HCT116 (cell line): ENCODE measurements at regions not wholly inside any gene's neighbourhood (a gene's known extent, or its start where the extent isn't known, plus 50 kb on each side); places are given as distances from the start of the nearest gene placed in this dataset.

ENCODE experiments used
- ATAC-seq: fragments of 200-7000 bp; cut with Tn5 transposase; 2 replicates; pipeline ENCODE4 v1.9.1; 2020; ENCODE audit warnings: mild to moderate bottlenecking, moderate library complexity
- BruUV-seq: library from RNA; stranded (reverse); fragments of 400-500 nt; replicated peaks from 2 replicates; lab custom pipeline; 2021; lab: Mats Ljungman, UMichigan
- CTCF ChIA-PET: fragments of 300-600 bp; sonication (Branson Sonifier 250); formaldehyde crosslinking; loops from one replicate; lab custom pipeline; 2021; ENCODE audit warnings: antibody characterized with exemption; lab: Charles Lee
- POLR2A ChIA-PET: fragments of 300-600, 350-600 bp; sonication (Branson Sonifier 250); formaldehyde crosslinking; loops from one replicate; lab custom pipeline; 2021; ENCODE audit warnings: antibody characterized with exemption; lab: Charles Lee
- RAD21 ChIA-PET, 2 experiments: fragments of 300-600 bp; sonication (Branson Sonifier 250); formaldehyde crosslinking; loops; one replicate each; lab custom pipeline; 2023; ENCODE audit warnings: low total read pairs in 2 of 2; ENCODE audit not compliant: uncharacterized antibody in 2 of 2, unreplicated experiment in 2 of 2, low non-redundant PET in 1 of 2; lab: Charles Lee
- DNase-seq: peaks from one replicate; pipeline ENCODE4 v3.0.0-alpha.2; 2010; ENCODE audit warnings: low read depth, low spot score
- H2AFZ ChIP-seq: fragments of 200-600 bp; shearing (Covaris generic), sonication (generic); 2 replicates; pipeline ENCODE4 v1.6.1; 2017; ENCODE audit warnings: low read depth, mixed run types, mixed read lengths, antibody characterized with exemption, low read length; ENCODE audit not compliant: poor library complexity, severe bottlenecking
- H3K27ac ChIP-seq: 2 replicates; pipeline ENCODE4 v1.5.1; 2012; ENCODE audit warnings: low read depth, low read length
- H3K27me3 ChIP-seq: fragments of 200-600 bp; sonication (generic); 2 replicates; pipeline ENCODE4 v1.6.1; 2016; ENCODE audit warnings: mixed run types, low read length, mixed read lengths; ENCODE audit not compliant: insufficient read depth
- H3K36me3 ChIP-seq, 2 experiments: fragments of 200-500 bp in 1 of 2; fragments of 200-600 bp in 1 of 2; sonication (Bioruptor generic) in 1 of 2; sonication (generic) in 1 of 2; 2 replicates each; pipeline versions ENCODE4 v1.5.1 to v1.6.1; 2014 to 2016; ENCODE audit warnings: low read length in 2 of 2, inconsistent platforms in 1 of 2, mixed read lengths in 1 of 2, mixed run types in 1 of 2; ENCODE audit not compliant: insufficient read depth in 2 of 2, control insufficient read depth in 1 of 2
- H3K4me1 ChIP-seq, 2 experiments: fragments of 200-600 bp in 1 of 2; sonication (generic) in 1 of 2; 2 replicates each; pipeline versions ENCODE4 v1.5.1 to v1.6.1; 2012 to 2017; ENCODE audit warnings: low read length in 2 of 2, inconsistent platforms in 1 of 2, mild to moderate bottlenecking in 1 of 2, mixed read lengths in 1 of 2, mixed run types in 1 of 2, moderate library complexity in 1 of 2; ENCODE audit not compliant: insufficient read depth in 2 of 2, control insufficient read depth in 1 of 2
- H3K4me2 ChIP-seq: fragments of 200-600 bp; sonication (generic); 2 replicates; pipeline ENCODE4 v1.6.1; 2017; ENCODE audit warnings: mixed run types, low read length, mixed read lengths
- H3K4me3 ChIP-seq, 2 experiments: fragments of 200-600 bp in 1 of 2; sonication (generic) in 1 of 2; replicated peaks in 1 of 2; 2 replicates each; pipeline ENCODE4 v1.5.1; 2011 to 2016; ENCODE audit warnings: low read length in 2 of 2, control low read depth in 1 of 2, low read depth in 1 of 2, mild to moderate bottlenecking in 1 of 2, mixed read lengths in 1 of 2, mixed run types in 1 of 2
- H3K79me2 ChIP-seq: fragments of 200-600 bp; sonication (generic); 2 replicates; pipeline ENCODE4 v1.6.1; 2017; ENCODE audit warnings: mild to moderate bottlenecking, mixed run types, low read length, moderate library complexity, mixed read lengths; ENCODE audit not compliant: insufficient read depth
- H3K9ac ChIP-seq: fragments of 200-600 bp; sonication (generic); 2 replicates; pipeline ENCODE4 v1.6.1; 2016; ENCODE audit warnings: low read length, mixed read lengths
- H3K9me2 ChIP-seq: fragments of 200-600 bp; sonication (generic), shearing (Covaris generic); 2 replicates; pipeline ENCODE4 v1.6.1; 2017; ENCODE audit warnings: mixed run types, mild to moderate bottlenecking, moderate library complexity; ENCODE audit not compliant: insufficient read depth
- H3K9me3 ChIP-seq, 2 experiments: fragments of 200-500 bp in 1 of 2; fragments of 200-600 bp in 1 of 2; sonication (Bioruptor generic) in 1 of 2; sonication (generic) in 1 of 2; 2 replicates each; pipeline ENCODE4 v1.6.1; 2014 to 2017; ENCODE audit warnings: low read length in 2 of 2, mixed read lengths in 2 of 2, inconsistent platforms in 1 of 2, low read depth in 1 of 2, mild to moderate bottlenecking in 1 of 2, mixed run types in 1 of 2, moderate library complexity in 1 of 2; ENCODE audit not compliant: control insufficient read depth in 1 of 2, insufficient read depth in 1 of 2
- H4K20me1 ChIP-seq: fragments of 200-600 bp; sonication (generic), shearing (Covaris generic); 2 replicates; pipeline ENCODE4 v1.6.1; 2017; ENCODE audit warnings: mixed run types, mild to moderate bottlenecking, moderate library complexity; ENCODE audit not compliant: insufficient read depth
- CBX3 ChIP-seq: IDR thresholded peaks from 2 replicates; pipeline ENCODE4 v1.6.1; 2012; ENCODE audit warnings: low read depth
- CEBPB ChIP-seq: IDR thresholded peaks from 2 replicates; pipeline ENCODE4 v1.6.1; 2012; ENCODE audit warnings: low read depth
- CTCF ChIP-seq, 3 experiments: fragments of 200-600 bp in 1 of 3; sonication (generic) in 1 of 3; IDR thresholded peaks in 2 of 3; conservative IDR thresholded peaks in 1 of 3; 2 replicates each; pipeline ENCODE4 v1.5.1; 2012 to 2017; ENCODE audit warnings: low read depth in 2 of 3, low read length in 2 of 3, antibody characterized with exemption in 1 of 3, borderline replicate concordance in 1 of 3, control low read depth in 1 of 3, mild to moderate bottlenecking in 1 of 3, mixed read lengths in 1 of 3, mixed run types in 1 of 3, moderate library complexity in 1 of 3; ENCODE audit not compliant: insufficient read depth in 1 of 3
- EGR1 ChIP-seq: IDR thresholded peaks from 2 replicates; pipeline ENCODE4 v1.6.1; 2012; ENCODE audit warnings: low read depth
- EZH2 ChIP-seq: fragments of 200-600 bp; sonication (generic); IDR thresholded peaks from 2 replicates; pipeline ENCODE4 v1.6.1; 2017; ENCODE audit warnings: antibody characterized with exemption, mixed run types
- FOSL1 ChIP-seq: IDR thresholded peaks from 2 replicates; pipeline ENCODE4 v1.6.1; 2012; ENCODE audit warnings: low read depth
- POLR2A ChIP-seq: IDR thresholded peaks from 2 replicates; pipeline ENCODE4 v1.7.0; 2011; ENCODE audit warnings: borderline replicate concordance; ENCODE audit not compliant: insufficient read depth, insufficient read length; ENCODE audit errors: extremely low read depth
- RAD21 ChIP-seq: IDR thresholded peaks from 2 replicates; pipeline ENCODE4 v1.6.1; 2012; ENCODE audit warnings: low read depth, mild to moderate bottlenecking
- REST ChIP-seq: IDR thresholded peaks from 2 replicates; pipeline ENCODE4 v1.6.1; 2012; ENCODE audit warnings: low read depth
- SRF ChIP-seq: IDR thresholded peaks from 2 replicates; pipeline ENCODE4 v1.6.1; 2012; ENCODE audit warnings: low read depth
- TCF7L2 ChIP-seq: IDR thresholded peaks from 2 replicates; pipeline ENCODE4 v1.7.0; 2011; ENCODE audit warnings: borderline replicate concordance, inconsistent platforms; ENCODE audit not compliant: insufficient read depth, insufficient read length; ENCODE audit errors: extremely low read depth
- YY1 ChIP-seq: IDR thresholded peaks from 2 replicates; pipeline ENCODE4 v1.6.1; 2011; ENCODE audit warnings: low read length, low read depth, moderate library complexity, mild to moderate bottlenecking; ENCODE audit not compliant: insufficient replicate concordance; ENCODE audit errors: extremely low read depth
- ZBTB33 ChIP-seq: IDR thresholded peaks from 2 replicates; pipeline ENCODE4 v1.6.1; 2011; ENCODE audit warnings: mild to moderate bottlenecking, low read length, moderate library complexity; ENCODE audit not compliant: insufficient replicate concordance; ENCODE audit errors: extremely low read depth
- ZNF274 ChIP-seq: fragments of 200-500 bp; sonication (Bioruptor generic); IDR thresholded peaks from 2 replicates; pipeline ENCODE4 v1.6.1; 2014; ENCODE audit warnings: mild to moderate bottlenecking, low read depth, low read length, inconsistent platforms
- intact Hi-C: fragments of 100-400 bp; cut with micrococcal nuclease; formaldehyde crosslinking; loops from 2 replicates; pipeline ENCODE4 v1.10.0; 2022
- TF ChIP-seq, protein P1 (sequence below): IDR thresholded peaks from 2 replicates; pipeline ENCODE4 v1.6.1; 2012

- DNase-seq (no peak), ATAC-seq (no peak)
- ChIA-PET RAD21 (no interaction called here), POLR2A (no interaction called here), CTCF (no interaction called here)
- Histone ChIP-seq H2AFZ (no peak overlapping the region), H3K9me3 (no peaks in the 10 kb centered on the region), H3K36me3 (no peaks in the 10 kb centered on the region), H3K4me3 (no peak overlapping the region), H4K20me1 (no peaks in the 10 kb centered on the region), H3K9me2 (no peaks in the 10 kb centered on the region), H3K9ac (no peak overlapping the region), H3K4me2 (no peak overlapping the region), H3K4me1 (no peaks in the 10 kb centered on the region), H3K27me3 (peaks cover 84% of the 10 kb centered on the region), H3K27ac (no peak overlapping the region), H3K79me2 (no peaks in the 10 kb centered on the region)
- no peak for TF ChIP-seq POLR2A
- TF ChIP-seq, protein P1, sequence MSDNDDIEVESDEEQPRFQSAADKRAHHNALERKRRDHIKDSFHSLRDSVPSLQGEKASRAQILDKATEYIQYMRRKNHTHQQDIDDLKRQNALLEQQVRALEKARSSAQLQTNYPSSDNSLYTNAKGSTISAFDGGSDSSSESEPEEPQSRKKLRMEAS, result no peak
- no peak for TF ChIP-seq TCF7L2
- no peak for TF ChIP-seq EZH2
- no peak for TF ChIP-seq REST
- no peak for TF ChIP-seq EGR1
- TF ChIP-seq FOSL1, result no peak
- no peak for TF ChIP-seq RAD21
- TF ChIP-seq ZBTB33, result no peak
- no peak for TF ChIP-seq SRF
- TF ChIP-seq CTCF (IDR thresholded peaks at IDR 0.05 in 2 of 3, conservative IDR thresholded peaks at IDR 0.05 in 1 of 3; ENCODE audit: borderline replicate concordance in 1 of 3, insufficient read depth in 1 of 3, low read depth in 2 of 3, low read length in 2 of 3), result no peak
- no peak for TF ChIP-seq ZNF274
- TF ChIP-seq YY1, result no peak
- TF ChIP-seq CEBPB, result no peak
- TF ChIP-seq CBX3, result no peak
- BruUV-seq, result no TSS peak
- intact Hi-C loops, result no loop called here
These were observed 407.9 kb downstream of the MIAT start for GRCh38 chr22:27065279-27065678.
